HEK293 (cell line): ENCODE measurements at regions not wholly inside any gene's neighbourhood (a gene's known extent, or its start where the extent isn't known, plus 50 kb on each side); places are given as distances from the start of the nearest gene placed in this dataset.

ENCODE experiments used
- CTCF ChIA-PET: fragments of 350-600 bp; formaldehyde crosslinking; extraction: SDS; loops from one replicate; lab custom pipeline; 2021; ENCODE audit warnings: antibody characterized with exemption; lab: Yijun Ruan, JAX
- POLR2A ChIA-PET: fragments of 300-600 bp; formaldehyde crosslinking; extraction: SDS; loops from one replicate; lab custom pipeline; 2020; ENCODE audit warnings: antibody characterized with exemption, inconsistent platforms; lab: Yijun Ruan, JAX
- H3K27ac ChIP-seq: fragments of 200-500 bp; sonication (Bioruptor generic); 2 replicates; pipeline ENCODE4 v1.5.1; 2014; ENCODE audit warnings: low read depth, low read length, control low read depth, inconsistent platforms; ENCODE audit errors: extremely low read depth
- H3K36me3 ChIP-seq, 2 experiments: fragments of 200-500 bp in 1 of 2; sonication (Bioruptor generic) in 1 of 2; 1 replicate in 1 of 2; 2 replicates in 1 of 2; pipeline ENCODE4 v1.5.1; 2014 to 2017; ENCODE audit warnings: inconsistent platforms in 2 of 2, low read length in 2 of 2; ENCODE audit not compliant: control insufficient read depth in 2 of 2, insufficient read depth in 1 of 2
- H3K4me1 ChIP-seq: fragments of 200-500 bp; sonication (Bioruptor generic); 2 replicates; pipeline ENCODE4 v1.5.1; 2014; ENCODE audit warnings: mild to moderate bottlenecking, low read length, inconsistent platforms; ENCODE audit not compliant: control insufficient read depth, insufficient read depth
- H3K4me3 ChIP-seq: 2 replicates; pipeline ENCODE4 v1.5.1; 2011; ENCODE audit warnings: low read depth, mild to moderate bottlenecking, control low read depth, low read length, moderate library complexity
- H3K9me3 ChIP-seq: fragments of 200-500 bp; sonication (Bioruptor generic); 2 replicates; pipeline ENCODE4 v1.5.1; 2014; ENCODE audit warnings: low read depth, low read length, inconsistent platforms; ENCODE audit not compliant: control insufficient read depth, insufficient read depth
- KLF1 ChIP-seq: fragments of 450-650 bp; formaldehyde crosslinking; IDR thresholded peaks from 2 replicates; pipeline ENCODE4 v1.5.1; 2016; ENCODE audit warnings: missing biosample characterization, missing genetic modification characterization
- KLF16 ChIP-seq: fragments of 450-650 bp; formaldehyde crosslinking; IDR thresholded peaks from 2 replicates; pipeline ENCODE4 v1.5.1; 2017; ENCODE audit warnings: missing biosample characterization, missing genetic modification characterization
- MEIS1 ChIP-seq: sonication (generic); formaldehyde crosslinking; IDR thresholded peaks from 2 replicates; pipeline ENCODE4 v1.8.1; 2022; ENCODE audit warnings: missing genetic modification reagents, mild to moderate bottlenecking, borderline replicate concordance
- PATZ1 ChIP-seq: fragments of 450-650 bp; formaldehyde crosslinking; IDR thresholded peaks from 2 replicates; pipeline ENCODE4 v1.5.1; 2016; ENCODE audit warnings: missing biosample characterization, missing genetic modification characterization
- YY1 ChIP-seq: fragments of 450-650 bp; formaldehyde crosslinking; IDR thresholded peaks from 2 replicates; pipeline ENCODE4 v1.5.1; 2018; ENCODE audit warnings: missing biosample characterization, missing genetic modification characterization
- ZBTB10 ChIP-seq: fragments of 450-650 bp; formaldehyde crosslinking; IDR thresholded peaks from 2 replicates; pipeline ENCODE4 v1.5.1; 2016; ENCODE audit warnings: missing biosample characterization, missing genetic modification characterization
- ZBTB17 ChIP-seq: fragments of 450-650 bp; formaldehyde crosslinking; IDR thresholded peaks from 2 replicates; pipeline ENCODE4 v1.5.1; 2016; ENCODE audit warnings: missing biosample characterization, missing genetic modification characterization
- ZFP69B ChIP-seq: fragments of 450-650 bp; formaldehyde crosslinking; IDR thresholded peaks from 2 replicates; pipeline ENCODE4 v1.5.1; 2016; ENCODE audit warnings: missing biosample characterization, missing genetic modification characterization
- ZNF10 ChIP-seq: fragments of 450-650 bp; formaldehyde crosslinking; IDR thresholded peaks from 2 replicates; pipeline ENCODE4 v1.5.1; 2017; ENCODE audit warnings: missing biosample characterization, missing genetic modification characterization
- ZNF114 ChIP-seq: fragments of 450-650 bp; formaldehyde crosslinking; IDR thresholded peaks from 2 replicates; pipeline ENCODE4 v1.5.0; 2017; ENCODE audit warnings: missing biosample characterization, missing genetic modification characterization
- ZNF121 ChIP-seq: fragments of 450-650 bp; formaldehyde crosslinking; IDR thresholded peaks from 2 replicates; pipeline ENCODE4 v1.5.1; 2016; ENCODE audit warnings: missing biosample characterization, missing genetic modification characterization
- ZNF140 ChIP-seq: fragments of 450-650 bp; formaldehyde crosslinking; IDR thresholded peaks from 2 replicates; pipeline ENCODE4 v1.5.1; 2016; ENCODE audit warnings: missing biosample characterization, missing genetic modification characterization
- ZNF239 ChIP-seq: fragments of 450-650 bp; formaldehyde crosslinking; IDR thresholded peaks from 2 replicates; pipeline ENCODE4 v1.5.1; 2016; ENCODE audit warnings: missing biosample characterization, missing genetic modification characterization
- ZNF362 ChIP-seq: fragments of 450-650 bp; formaldehyde crosslinking; IDR thresholded peaks from 2 replicates; pipeline ENCODE4 v1.5.1; 2016; ENCODE audit warnings: missing biosample characterization, missing genetic modification characterization
- ZNF488 ChIP-seq: fragments of 450-650 bp; formaldehyde crosslinking; IDR thresholded peaks from 2 replicates; pipeline ENCODE4 v1.5.1; 2016; ENCODE audit warnings: missing biosample characterization, missing genetic modification characterization
- ZNF521 ChIP-seq: fragments of 450-650 bp; formaldehyde crosslinking; IDR thresholded peaks from 2 replicates; pipeline ENCODE4 v1.5.1; 2017; ENCODE audit warnings: missing biosample characterization, mild to moderate bottlenecking, missing genetic modification characterization
- ZNF549 ChIP-seq: fragments of 450-650 bp; IDR thresholded peaks from 2 replicates; pipeline ENCODE4 v1.5.1; 2018; ENCODE audit warnings: missing biosample characterization, missing genetic modification characterization, mild to moderate bottlenecking, inconsistent platforms, moderate library complexity
- ZNF580 ChIP-seq: fragments of 450-650 bp; formaldehyde crosslinking; IDR thresholded peaks from 2 replicates; pipeline ENCODE4 v1.5.1; 2016; ENCODE audit warnings: missing biosample characterization, missing genetic modification characterization
- ZNF610 ChIP-seq: fragments of 450-650 bp; formaldehyde crosslinking; IDR thresholded peaks from 2 replicates; pipeline ENCODE4 v1.5.1; 2016; ENCODE audit warnings: missing biosample characterization, missing genetic modification characterization, borderline replicate concordance
- ZNF639 ChIP-seq: fragments of 450-650 bp; formaldehyde crosslinking; IDR thresholded peaks from 2 replicates; pipeline ENCODE4 v1.5.1; 2016; ENCODE audit warnings: missing biosample characterization, missing genetic modification characterization
- ZNF660 ChIP-seq: fragments of 450-650 bp; IDR thresholded peaks from 2 replicates; pipeline ENCODE4 v1.5.1; 2018; ENCODE audit warnings: missing biosample characterization, mild to moderate bottlenecking, missing genetic modification characterization
- ZNF777 ChIP-seq: fragments of 450-650 bp; formaldehyde crosslinking; IDR thresholded peaks from 2 replicates; pipeline ENCODE4 v1.5.1; 2017; ENCODE audit warnings: missing biosample characterization, missing genetic modification characterization, borderline replicate concordance
- ZNF785 ChIP-seq: fragments of 450-650 bp; formaldehyde crosslinking; IDR thresholded peaks from 2 replicates; pipeline ENCODE4 v1.5.1; 2016; ENCODE audit warnings: missing biosample characterization, missing genetic modification characterization
- ZXDB ChIP-seq: fragments of 450-650 bp; formaldehyde crosslinking; IDR thresholded peaks from 2 replicates; pipeline ENCODE4 v1.5.1; 2016; ENCODE audit warnings: missing biosample characterization, missing genetic modification characterization

GRCh38 chr4:24702281-24702680, 93.1 kb upstream of the SOD3 start:
- Histone ChIP-seq H3K4me1 (no peaks in the 10 kb centered on the region), H3K4me3 (no peak overlapping the region), H3K36me3 (no peaks in the 10 kb centered on the region), H3K9me3 (no peaks in the 10 kb centered on the region), H3K27ac (no peak overlapping the region)
- CTCF ChIA-PET: no interaction called here
- POLR2A ChIA-PET: no interaction called here
- TF ChIP-seq MEIS1 (no peak), ZNF521 (tag by site-specific recombination) (no peak)

- ChIA-PET CTCF (no interaction called here), POLR2A (no interaction called here)
- Histone ChIP-seq H3K27ac (no peak overlapping the region), H3K4me3 (no peak overlapping the region), H3K4me1 (no peaks in the 10 kb centered on the region), H3K9me3 (no peaks in the 10 kb centered on the region), H3K36me3 (no peaks in the 10 kb centered on the region)
- TF ChIP-seq KLF1 (no peak), ZNF239 (tag by site-specific recombination) (no peak), ZNF549 (tag by site-specific recombination) (no peak), ZNF580 (tag by site-specific recombination) (no peak), PATZ1 (tag by site-specific recombination) (no peak), ZNF777 (no peak), YY1 (tag by site-specific recombination) (no peak), ZNF488 (tag by site-specific recombination) (no peak), ZNF10 (tag by site-specific recombination) (no peak), ZFP69B (no peak), ZNF785 (tag by site-specific recombination) (no peak)
Observed at GRCh38 chr4:24703298-24703697, 92.1 kb upstream of the SOD3 start.

- H3K27ac ChIP-seq: no peak overlapping the region
- no peaks in the 10 kb centered on the region for H3K36me3 ChIP-seq
- no peaks in the 10 kb centered on the region for H3K4me1 ChIP-seq
- CTCF ChIA-PET: no interaction called here
- no peak overlapping the region for H3K4me3 ChIP-seq
- POLR2A ChIA-PET: no interaction called here
- no peaks in the 10 kb centered on the region for H3K9me3 ChIP-seq
- TF ChIP-seq ZNF362 (tag by site-specific recombination) (no peak), ZNF610 (tag by site-specific recombination) (no peak), ZBTB17 (tag by site-specific recombination) (no peak), ZBTB10 (tag by site-specific recombination) (no peak), ZNF140 (tag by site-specific recombination) (no peak), ZXDB (tag by site-specific recombination) (no peak), ZNF114 (tag by site-specific recombination) (no peak), ZNF660 (tag by site-specific recombination) (no peak), ZNF639 (no peak), ZNF121 (tag by site-specific recombination) (no peak), KLF16 (tag by site-specific recombination) (no peak)
Observed at GRCh38 chr4:24704149-24704548, 91.2 kb upstream of the SOD3 start.
